NCI-H128 (cell line): ENCODE measurements at regions not wholly inside any gene's neighbourhood (a gene's known extent, or its start where the extent isn't known, plus 50 kb on each side); places are given as distances from the start of the nearest gene placed in this dataset.
"Not testable (repeated sequence)": the region's sequence is repeated elsewhere in the genome, so short reads cannot be mapped to it uniquely, and the experiment has no call there.

Experiments used
- DNase-seq: peaks from one replicate; lab custom pipeline; 2025; ENCODE audit not compliant: unreplicated experiment; lab: John Stamatoyannopoulos, UW

DNA sequence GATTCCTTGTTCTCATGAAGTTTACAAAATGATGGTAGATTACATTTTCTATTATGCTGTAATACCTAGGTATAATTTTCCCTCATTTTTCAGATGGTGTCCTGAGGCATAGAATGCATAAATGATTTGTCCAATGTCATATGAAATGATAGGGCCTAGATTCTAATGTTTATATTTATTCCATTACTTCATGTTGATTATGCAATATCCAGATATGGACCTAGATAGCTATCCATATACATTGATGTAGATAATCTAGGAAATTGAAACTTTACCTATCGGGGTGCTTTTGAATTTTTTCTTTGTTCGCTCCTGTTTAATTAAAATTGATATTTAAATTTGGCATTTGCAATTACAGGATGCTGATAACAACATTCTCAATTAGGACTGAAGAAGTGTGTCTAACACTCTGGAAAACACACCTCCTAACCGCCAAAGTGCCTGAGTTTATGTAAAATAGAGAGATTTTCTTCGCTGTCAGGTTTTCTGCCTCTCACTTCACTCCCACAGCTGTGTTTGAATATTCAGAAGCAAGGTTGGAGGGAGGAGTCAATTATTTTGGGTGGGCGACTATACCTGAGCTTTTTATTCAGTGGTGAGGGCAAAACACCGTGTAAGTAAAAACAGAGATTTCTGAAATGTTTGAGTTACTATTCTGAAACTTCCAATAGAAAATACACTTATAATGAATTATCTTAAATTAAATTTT is 164.4 kb upstream of the ATP2B1 start:
- no peak for DNase-seq

DNA sequence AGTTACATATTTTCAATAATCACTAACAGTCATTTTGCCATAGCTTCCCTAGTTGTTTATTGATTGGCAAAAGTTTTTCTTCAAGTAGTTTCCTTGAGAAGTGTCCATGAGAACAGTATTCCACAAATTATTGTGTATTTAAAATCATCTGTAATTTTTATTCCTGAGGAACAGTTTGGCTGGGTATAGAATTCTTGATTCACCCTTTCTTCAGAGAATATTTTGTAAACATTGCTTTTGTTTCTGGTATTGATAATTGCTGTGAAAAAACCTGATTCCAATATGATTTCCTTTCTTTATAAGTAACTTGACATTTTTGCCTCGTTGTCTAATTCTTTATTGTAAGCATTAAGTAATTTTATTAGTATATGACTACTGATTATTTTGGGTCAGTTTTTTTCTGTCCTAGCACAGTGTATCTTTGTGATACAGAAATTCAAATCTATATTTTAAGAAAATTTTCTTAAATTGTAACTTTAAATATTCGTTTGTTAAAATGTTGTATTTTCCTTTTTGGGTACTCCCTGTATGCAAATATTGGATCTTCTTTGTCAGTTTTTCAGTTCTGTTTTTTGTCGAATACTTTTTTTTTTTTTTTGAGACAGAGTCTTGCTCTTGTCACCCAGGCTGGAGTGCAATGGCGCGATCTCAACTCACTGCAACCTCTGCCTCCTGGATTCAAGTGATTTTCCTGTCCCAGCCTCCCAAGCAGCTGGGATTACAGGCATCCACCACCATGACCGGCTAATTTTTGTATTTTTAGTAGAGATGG is 162.0 kb upstream of the ATP2B1 start:
- no peak for DNase-seq

DNA sequence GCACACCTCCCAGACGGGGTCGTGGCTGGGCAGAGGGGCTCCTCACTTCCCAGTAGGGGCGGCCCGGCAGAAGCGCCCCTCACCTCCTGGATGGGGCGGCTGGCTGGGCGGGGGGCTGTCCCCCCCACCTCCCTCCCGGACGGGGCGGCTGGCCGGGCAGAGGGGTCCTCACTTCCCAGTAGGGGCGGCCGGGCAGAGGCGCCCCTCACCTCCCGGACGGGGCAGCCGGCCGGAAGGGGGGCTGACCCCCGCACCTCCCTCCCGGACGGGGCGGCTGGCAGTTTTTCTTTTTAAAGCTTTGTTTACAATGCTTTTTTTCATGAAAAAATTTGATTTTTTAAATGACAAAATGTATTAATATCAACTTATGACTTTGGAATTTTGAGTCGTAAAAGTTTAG is 159.0 kb upstream of the ATP2B1 start:
- DNase-seq, result not testable (repeated sequence)

DNA sequence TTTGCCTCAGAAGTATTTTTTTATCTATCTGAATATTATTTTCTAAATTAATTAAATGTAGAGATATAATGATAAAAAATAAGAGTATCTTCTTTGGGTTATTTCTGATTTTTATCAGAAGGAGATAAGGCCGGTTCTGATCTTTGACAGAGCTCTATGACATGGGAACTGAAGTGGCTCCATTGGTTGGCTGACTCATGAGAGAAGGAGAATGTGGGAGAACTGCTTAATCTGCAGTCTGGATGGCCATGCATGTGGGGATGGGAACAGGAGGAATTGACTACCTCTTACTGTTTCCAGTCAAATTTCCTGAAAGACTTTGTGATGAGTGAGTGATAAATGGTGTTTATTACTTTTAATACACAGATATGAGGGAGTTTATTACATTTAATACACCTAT is 155.8 kb upstream of the ATP2B1 start:
- DNase-seq, result no peak

DNA sequence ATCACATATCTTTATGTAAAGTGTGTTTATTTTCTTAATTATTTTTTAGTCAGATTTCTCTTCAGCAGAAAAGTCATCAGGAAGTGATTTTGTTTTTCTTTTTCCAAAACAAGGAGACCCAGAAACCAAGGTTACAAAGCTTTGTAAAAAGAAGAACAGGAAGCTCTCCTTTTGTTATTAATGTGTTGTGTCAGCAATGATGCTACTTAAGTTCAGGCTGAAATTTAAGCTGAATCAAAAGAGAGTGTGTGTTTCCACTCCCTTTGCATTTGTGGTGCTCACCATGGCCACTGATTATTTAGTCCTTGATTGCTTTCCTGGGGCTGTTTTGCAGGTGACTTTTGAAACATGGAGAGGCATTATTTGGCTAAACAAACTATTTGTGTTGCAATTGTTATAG is 155.3 kb upstream of the ATP2B1 start:
- no peak for DNase-seq

DNA sequence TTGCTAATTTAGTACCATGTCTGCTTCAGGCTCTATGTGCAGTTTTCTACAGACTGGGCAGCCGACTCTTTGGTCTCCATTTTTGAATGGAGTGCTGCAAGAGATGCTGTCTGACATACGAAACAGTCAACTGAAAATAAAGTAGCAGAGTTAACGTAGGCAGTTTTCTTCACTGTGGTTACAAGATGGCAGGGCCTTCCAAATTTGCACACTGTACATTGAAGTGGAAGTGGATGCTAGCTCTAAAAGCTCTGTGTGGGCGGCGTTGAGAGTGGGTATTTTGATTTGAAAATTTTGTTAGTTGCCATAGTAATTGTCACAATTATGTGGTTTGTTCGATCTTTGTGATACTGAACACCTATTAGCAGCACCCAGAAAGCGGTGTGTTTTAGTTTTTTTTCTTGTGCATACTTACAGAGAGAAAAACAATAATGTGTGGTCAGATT is 154.9 kb upstream of the ATP2B1 start:
- DNase-seq, result no peak

DNA sequence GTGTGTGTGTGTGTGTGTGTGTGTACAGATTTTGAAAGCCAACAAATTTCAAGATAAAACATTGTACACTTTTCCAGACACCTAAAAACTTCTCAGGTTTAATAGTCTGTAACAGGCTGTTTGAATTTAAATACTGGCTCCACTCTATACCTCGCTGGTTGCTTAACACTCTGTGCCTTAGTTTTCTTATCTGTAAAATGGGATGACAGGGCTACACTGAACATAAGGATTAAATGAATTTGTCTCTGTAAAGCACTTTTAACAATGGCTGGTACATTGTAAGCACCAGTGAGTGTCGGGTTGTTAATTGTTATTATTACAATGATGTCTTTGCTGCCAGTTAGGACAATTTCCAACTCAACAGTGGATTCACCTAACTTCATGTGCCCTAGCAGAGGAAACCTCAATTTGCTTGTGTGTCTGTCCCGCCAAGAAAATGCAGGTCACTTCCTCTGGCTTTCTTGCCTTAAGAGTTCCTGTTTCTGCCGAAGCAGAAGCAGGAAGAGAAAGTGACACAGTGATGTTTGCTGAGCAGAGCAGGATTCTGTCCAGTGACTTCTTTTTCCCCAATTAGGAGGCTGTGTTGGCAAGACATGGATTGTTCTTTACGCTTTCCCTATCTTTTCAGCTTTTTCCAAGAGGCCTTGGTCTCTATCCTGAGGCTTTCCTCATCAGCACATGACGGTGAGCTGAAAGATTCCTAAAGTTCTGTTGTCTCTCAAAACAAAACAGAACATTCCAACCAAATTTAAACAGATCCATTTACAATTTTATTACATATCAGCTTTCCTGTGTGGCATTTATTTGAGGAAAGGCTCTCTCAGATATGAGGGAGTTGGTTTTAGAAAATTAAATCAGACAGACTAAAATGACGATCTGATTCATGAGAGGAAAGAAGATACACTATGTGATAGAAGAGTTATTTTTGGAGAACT is 154.1 kb upstream of the ATP2B1 start:
- DNase-seq, result no peak

DNA sequence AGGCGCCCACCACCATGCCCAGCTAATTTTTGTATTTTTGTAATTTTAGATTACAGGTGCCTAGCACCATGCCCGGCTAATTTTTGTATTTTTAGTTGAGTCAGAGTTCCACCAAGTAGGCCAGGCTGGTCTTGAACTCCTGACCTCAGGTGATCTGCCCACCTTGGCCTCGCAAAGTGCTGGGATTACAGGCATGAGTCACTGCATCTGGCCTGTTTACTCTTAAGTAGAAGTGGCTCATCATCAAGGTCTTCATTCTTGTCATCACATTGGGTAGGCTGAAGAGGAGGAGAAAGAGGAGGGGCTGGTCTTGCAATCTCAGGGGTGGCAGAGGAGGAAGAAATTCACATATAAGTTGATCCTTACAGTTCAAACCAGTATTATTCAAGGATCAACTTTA is 152.4 kb upstream of the ATP2B1 start:
- no peak for DNase-seq

DNA sequence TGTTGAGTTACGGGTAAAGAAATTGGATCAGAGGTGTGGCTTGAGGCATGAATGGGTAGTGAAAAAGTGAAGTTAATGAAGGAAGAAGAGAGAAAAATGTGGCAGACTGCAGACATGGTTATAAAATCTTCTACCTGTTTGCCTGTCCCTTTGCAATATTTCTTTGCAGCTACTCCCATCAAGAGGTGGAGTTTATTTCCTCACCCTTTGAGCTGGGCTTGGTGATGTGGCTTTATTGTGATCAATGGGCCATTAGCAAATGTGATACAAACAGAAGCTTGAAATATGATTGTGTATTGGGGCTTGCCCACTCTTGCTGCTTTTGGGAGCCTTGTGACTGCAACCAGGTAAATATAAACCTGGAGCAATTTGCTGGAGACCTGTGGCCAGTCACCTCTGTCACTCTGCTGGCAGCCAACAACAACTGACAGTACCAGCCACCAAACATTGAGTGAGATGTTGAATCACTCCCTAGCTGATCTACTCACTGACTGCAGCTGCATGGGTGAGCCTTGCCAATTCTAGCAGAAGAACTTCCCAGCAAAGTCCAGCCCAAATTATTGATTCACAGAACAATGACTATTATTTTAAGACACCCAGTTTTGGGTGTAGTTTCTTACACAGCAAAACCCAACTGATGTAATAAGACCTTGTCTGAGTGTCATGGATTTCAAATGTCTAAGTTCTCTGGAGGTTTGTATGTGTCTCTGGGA is 151.0 kb upstream of the ATP2B1 start:
- no peak for DNase-seq

DNA sequence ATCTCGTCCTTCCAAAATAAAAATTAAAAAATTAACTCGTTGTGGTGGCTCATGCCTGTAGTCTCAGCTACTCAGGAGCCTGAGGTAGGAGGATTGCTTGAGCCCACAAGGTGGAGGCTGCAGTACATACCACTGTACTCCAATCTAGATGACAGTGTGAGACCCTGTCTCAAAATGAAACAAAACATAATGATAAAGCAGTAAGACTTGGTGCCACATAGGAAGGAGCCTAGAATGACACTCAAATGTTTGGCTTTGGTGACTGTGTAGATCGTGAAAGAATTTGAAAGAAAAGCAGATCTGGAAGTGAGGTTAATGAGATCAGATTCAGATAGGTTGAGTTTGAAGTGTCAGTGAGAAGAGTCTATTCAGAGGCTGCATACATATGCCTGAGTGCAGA is 150.1 kb upstream of the ATP2B1 start:
- no peak for DNase-seq

DNA sequence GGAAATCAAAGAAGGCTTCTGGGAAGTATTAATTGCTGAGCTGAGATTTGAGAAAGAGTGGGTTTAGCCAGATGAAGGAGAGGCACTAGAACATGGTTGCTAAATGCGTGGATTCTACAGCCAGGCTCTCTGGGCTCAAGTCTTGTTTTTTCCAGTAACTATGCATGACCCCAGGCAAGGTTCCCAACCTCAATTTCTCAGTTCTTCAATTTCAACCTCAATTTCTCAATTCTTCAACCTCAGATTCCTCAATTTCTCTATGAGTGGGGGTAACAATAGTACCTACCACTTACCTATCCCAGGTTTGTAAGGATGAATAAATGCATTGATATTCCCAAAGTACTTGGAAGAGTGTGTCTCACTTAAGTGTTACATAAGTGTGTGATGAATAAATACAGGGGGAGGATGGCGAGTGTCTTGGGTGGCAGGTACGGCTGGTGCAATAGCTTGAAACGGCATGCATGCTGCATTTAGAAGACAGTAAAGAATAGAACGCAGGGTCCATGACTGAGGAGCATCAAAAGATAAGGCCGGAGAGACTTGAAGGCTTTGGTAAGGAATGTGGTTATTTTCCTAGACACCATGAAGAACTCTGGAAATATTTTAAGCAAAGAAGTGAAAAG is 149.1 kb upstream of the ATP2B1 start:
- no peak for DNase-seq

DNA sequence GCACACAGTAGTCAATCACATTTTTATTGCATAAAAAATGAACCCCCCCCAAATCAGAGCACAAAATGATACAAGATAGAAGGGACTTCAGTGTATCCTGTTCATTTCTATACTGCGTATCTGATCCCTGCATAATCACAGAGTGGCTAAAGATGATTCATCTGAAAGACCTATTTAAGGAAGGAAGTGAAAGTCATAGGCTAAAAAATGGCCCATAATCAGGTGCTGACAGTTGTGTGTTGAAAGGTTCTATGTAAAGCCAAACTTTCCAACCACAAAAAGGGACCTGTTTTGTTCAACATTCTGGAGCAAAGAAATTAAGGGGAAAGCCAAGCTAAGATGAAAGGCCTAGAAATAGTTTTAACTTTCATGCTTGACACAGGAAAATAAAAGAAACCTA is 147.8 kb upstream of the ATP2B1 start:
- DNase-seq, result no peak

DNA sequence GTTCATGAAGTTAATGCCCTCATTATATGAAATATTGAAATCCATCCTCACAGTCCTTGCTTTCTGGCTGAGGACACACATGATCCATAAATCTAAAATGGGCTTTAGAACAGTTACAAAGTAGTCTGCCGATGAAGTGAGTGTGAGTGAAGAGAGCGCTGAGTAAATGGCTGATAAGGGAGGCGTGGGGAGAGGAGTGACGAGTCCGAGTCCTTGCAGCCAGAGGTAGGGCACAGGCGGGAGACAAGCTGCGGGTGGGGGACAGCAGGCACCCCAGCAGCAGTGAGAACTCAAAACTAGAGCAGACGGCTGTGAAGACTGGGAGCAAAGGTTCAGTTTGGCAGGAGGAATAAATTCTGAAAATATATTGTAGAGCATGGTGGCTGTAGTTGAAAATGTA is 140.1 kb upstream of the ATP2B1 start:
- DNase-seq, result no peak

DNA sequence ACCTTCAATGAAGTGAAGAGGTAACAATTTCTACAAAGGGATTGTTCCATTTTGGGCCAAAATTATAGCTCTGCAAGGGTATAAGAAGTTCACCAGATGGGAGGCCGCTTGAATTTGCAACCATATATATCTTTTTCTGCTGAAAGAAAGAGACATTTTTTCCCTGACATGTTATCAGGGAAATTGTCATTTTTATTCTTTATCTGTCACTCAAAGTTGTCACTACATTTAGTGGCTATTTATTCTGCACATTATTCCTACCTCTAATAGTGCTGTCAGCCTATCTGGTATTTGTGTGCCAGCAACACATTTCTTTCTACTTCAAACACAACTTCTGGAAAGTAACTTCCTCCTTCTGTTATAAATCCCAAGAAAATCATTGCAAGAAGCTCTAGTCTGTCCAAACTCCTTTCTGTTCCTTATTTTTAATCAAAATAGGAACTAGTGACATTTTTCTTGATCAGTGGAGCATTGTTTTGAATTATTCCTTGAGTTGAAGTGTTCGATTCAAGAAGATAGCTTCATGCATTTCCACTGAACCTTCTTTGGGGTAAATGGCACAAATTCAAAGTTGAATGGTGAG is 137.9 kb upstream of the ATP2B1 start:
- no peak for DNase-seq

DNA sequence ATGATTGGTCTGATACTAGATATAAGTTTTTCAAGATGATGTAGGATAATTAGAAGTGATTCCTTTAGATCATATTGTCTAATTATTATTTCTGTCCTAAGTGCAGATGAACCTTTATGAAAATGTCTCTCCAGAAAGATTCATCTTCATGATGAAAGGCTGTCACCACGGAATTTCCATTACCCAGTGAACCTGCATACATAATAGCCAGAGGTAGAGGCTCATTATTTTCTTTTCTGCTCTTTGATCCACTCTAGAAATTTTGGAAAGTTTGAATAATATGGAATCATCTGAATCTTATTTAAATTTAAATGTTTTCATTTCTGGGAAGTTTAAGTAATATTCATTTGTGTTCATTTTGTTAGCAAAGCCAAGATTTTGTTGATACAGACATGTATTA is 137.1 kb upstream of the ATP2B1 start:
- DNase-seq, result no peak

DNA sequence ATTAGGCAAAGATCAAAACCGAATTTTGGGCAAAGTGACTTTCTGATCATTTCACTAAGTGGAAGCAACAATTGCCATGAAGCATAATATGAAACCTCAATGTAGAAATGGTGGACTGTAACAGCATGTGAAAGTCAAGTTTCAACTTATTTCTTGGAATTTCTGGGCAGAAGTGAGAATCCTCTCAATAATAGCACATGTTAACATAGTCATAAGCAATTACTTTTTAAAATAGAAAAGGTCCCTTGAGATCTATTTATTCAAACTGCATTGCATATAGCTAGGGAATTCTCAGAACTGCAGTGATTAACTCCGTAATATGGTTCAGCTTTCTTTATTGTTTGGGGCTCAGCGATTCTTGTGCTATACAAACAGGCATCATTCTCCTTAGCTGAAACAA is 136.7 kb upstream of the ATP2B1 start:
- DNase-seq, result no peak

DNA sequence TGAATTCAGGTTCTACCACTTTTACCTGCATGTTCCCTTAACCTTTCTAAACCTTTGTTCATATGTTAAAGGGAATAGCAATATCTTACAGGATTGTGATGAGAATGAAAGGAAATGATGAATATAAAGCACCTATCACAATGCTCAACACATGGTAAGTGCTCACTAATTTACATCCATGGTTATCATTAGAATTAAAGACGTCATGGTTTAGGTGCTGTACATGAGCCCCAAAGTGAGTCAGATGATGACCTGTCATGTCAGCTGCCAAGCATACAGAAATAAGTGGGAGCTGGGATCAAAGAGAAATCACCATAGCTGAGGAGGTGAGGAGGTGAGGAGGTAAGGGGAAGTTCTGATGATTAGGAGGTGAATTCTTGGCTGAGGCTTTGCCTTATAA is 135.9 kb upstream of the ATP2B1 start:
- no peak for DNase-seq

DNA sequence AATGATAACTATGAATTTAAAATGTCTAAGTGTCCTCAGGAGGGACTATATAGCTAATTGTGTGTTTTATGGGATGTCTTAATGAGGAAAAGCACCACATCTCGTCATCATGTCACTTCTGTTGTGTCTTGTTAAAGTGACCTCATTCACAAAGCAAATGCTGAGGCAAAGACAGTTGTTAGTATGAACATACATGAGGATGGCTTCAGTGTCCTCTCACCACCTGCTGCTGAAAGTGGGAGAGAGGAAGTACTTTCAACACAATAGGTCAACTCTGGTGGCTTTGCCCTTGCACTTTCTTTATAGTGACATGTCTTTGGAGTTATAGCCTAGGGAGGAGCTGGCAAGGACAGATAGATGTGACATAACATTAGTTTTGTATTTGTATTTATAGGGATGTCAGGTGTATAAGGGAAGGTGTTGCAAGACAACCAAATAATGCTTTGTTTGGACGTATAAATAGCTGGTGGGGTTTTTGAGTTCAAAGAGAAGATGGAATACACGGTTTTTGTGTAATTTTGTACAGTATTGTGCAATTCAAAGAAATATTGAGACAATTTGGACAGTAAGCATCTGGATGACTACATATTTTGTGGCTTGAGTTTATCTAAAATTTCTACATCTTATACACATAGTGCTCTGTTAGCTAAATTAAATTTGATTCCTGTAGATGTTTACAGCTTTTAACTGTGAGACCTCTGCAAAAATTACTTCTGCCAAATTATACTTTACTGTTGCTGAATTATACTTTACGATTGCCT is 131.7 kb upstream of the ATP2B1 start:
- no peak for DNase-seq

DNA sequence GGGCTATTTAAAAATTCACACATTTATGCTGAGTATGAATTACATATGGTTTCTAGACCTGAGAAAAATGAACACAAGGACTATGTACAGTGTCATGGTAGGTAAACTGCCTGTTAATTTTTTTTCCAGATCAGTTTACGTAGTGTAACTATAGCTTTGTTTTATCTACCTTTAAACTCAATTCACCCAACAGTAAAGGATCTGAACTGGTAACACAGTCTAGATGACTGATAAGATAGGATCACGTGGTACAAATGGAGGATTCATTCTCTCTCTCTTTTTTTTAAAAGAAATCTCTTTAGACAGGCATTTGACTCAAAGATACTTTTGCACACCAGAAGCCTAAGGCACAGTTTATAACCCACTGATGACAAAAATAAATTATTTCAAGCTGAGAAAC is 130.8 kb upstream of the ATP2B1 start:
- DNase-seq, result no peak
